Left hindlimb (tissue), 1 donor: ENCODE measurements at regions not wholly inside any gene's neighbourhood (a gene's known extent, or its start where the extent isn't known, plus 50 kb on each side); places are given as distances from the start of the nearest gene placed in this dataset.

Experiments used
- DNase-seq: peaks from one replicate; pipeline ENCODE4 v3.0.0-alpha.2; 2018

- no peak for DNase-seq
These were observed 112.1 kb upstream of the ZC3H12C start for GRCh38 chr11:109981031-109981636.

DNA sequence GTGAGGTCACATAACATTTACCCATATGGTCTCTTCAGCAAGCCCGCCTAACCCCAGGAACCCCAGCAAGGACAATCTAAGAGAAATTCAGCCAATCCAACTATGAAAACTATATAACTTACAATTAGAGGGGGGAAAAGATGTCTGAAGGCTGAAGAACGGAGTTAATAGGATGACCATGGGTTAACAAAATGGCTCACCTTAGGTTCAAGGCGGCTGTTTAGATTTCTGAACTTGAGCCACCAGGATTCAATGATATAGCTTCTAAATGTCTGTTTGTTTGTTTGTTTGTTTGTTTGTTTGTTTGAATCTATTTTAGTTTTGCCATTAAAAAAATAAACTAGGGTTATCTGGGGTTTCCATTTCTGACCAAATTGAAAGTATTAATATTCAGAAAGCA, 109.8 kb upstream of the ZC3H12C start:
- DNase-seq = no peak

DNA sequence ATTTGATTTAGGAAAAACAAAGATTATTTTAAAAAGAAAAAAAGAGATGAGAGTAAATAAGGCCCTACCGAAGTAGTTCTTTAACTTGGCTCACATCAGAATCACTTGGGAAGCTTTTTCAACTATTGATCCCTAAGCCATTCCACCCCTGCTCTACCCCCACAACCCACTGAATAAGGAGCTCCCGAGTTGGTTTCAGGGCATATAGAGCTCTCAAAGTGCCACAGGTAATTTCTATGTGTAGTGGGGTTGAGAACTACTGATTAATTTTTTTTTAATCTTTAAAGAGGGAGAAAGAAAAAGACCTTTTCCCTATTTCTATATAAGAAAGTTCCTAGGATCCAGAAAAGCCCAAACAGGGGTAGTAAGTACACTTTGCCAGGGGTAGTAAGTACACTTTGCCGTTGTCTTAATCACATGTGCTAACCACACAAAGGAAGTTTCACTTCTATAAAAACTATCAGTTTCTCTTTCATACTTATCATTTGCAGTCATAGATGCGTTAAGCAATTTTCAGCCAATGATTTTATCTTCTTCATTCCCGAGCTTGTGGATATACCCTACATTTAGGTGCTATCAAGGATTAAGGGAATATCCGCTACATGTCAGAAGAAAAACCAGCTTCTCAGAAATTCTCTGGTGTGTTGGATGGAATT, 108.4 kb upstream of the ZC3H12C start:
- DNase-seq = no peak

DNA sequence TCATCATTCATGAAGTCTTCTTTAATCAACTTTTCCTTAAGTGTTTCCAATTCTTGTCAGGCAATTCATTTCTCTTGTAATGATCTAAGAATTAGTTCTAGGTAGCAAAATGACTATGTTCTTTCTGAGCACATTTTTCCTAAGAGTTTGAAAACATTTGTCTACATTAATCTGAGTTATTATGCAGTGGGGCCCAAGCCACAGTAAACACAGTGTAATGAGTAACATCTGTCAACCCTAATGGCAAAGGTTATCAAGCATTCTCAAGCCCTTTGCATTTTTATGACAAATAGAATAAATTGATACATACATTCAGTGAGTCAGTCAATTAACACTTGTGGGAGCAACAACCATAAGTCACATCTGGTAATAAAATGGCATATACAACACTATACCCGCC, 106.7 kb upstream of the ZC3H12C start:
- DNase-seq = no peak

GRCh38 chr11:109991835-109992234, 101.4 kb upstream of the ZC3H12C start:
- DNase-seq = no peak

DNA sequence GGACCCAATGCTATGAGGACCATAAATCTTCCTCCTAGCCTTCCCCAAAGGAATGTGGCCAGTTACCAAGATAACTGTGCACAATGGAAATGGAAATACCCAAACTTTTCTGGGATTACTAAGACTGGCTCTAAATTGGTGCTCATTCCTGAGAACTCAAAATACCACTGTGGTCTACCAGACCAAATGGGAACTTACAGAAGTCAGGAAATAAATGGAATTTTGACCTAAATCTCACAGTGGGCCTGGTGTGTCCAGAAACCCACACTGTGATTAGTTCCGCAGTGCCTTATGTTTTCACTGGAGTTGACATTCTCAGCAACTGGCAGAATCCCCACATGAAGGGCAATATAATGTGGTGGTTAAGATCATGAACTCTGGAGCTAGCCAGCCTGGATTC, 99.4 kb upstream of the ZC3H12C start:
- DNase-seq = no peak

GRCh38 chr11:109994907-109995306, 98.3 kb upstream of the ZC3H12C start:
- no peak for DNase-seq

- DNase-seq = no peak
These were observed 97.1 kb upstream of the ZC3H12C start for GRCh38 chr11:109996060-109996459.

DNA sequence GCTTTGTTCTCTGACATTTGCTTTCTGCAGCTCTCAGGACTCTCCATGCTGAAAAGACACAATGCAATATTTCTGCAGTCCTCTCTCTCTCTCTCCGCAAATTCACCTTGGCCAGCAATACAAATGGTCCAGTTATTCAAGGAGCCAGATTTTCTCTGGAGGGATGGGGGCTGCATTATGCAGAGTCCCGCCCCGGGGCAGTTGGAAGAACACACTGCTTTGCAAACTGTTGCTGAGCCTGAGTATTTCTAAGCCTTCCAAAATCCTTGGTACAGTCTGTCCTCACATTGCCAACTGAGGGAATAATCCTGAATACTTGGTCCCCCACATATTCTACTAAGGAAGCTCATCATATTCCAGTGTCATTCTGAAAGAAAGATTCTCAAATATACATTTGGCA, 94.3 kb upstream of the ZC3H12C start:
- DNase-seq = no peak

DNA sequence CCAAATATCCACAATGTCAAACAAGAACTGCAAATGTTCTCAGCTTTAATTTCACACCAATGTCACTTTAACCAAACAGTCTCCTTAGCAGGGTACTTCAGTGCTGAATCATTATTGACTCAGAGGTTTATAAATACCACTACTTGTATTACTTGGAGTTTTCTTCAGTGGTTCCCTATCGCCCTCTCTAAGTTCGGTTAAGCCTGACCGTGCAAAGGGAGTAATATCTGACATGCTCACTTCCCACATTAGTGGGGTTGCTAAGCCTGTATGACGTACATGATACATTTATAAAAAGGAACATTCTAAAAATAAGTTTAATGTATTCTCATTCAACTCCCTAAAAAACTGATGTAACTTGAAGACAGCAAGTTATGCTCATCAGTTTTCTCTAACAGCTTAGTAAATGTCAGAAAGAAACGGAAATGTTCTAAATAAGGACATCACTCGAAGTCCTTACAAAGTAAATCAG, 93.1 kb upstream of the ZC3H12C start:
- DNase-seq = no peak

DNA sequence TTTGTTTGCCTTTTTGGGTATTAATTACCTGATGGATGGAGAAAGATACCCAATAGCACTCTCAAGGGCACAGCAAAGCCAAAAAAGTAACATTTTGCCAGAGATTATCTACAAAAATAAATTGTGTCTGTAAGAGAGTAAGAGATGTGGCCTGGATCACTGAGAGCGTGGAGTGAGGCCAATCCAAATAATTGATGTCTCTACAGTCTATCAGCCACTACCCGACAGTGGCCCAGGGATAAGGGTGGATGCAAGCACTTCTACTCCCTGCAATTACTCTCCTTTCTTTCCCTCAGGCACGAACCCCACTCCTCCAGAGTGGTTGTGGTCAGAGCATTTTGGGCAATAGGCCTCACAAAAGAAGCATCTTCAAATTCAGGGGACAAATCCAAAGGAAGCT, 92.3 kb upstream of the ZC3H12C start:
- no peak for DNase-seq

- DNase-seq = no peak
These were observed 89.8 kb upstream of the ZC3H12C start for GRCh38 chr11:110003426-110003825.

DNA sequence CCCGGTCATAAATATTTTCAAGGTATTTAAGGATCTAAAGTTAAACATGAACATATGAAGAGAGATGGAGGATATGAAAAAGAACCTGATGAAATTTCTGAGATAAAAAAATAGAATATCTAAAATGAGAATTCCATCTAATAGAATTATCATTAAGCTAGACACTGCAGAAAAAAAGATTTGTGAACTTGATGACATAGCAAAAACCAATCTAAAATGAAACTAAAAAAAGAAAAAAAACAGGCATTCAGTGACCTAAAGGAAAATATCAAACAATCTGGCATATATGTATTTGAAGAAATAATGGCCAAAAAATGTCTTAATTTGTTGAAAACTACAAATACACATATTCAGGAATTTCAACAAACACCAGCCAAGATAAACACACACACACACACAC, 81.6 kb upstream of the ZC3H12C start:
- no peak for DNase-seq

- no peak for DNase-seq
These were observed 77.5 kb upstream of the ZC3H12C start for GRCh38 chr11:110015695-110016094.

- no peak for DNase-seq
These were observed 73.5 kb upstream of the ZC3H12C start for GRCh38 chr11:110019675-110020074.

GRCh38 chr11:110022548-110022947, 70.6 kb upstream of the ZC3H12C start:
- DNase-seq = no peak

GRCh38 chr11:110023711-110024110, 69.5 kb upstream of the ZC3H12C start:
- DNase-seq = no peak

- DNase-seq = no peak
These were observed 66.2 kb upstream of the ZC3H12C start for GRCh38 chr11:110026858-110027626.

GRCh38 chr11:110027627-110028371, 65.4 kb upstream of the ZC3H12C start:
- DNase-seq = no peak

- no peak for DNase-seq
These were observed 64.3 kb upstream of the ZC3H12C start for GRCh38 chr11:110028921-110029320.

DNA sequence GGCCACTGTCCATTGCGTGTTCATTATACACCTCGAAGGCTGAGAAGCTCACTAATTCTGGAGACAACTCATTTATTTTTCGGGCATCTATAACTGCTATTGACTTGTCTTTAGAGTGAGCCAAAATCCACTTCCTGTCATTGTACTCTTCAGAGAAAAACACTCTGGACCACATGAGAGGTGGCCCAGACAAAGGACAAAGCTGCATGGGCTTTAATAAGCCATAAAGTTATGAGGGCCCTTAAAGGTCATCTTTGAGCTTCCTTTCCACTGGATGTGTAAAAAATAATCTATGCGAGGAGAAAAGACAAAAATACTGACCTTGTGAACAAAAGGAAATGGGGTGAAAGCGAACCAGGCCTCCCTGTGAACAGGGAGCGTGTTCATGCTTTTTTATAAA, 63.5 kb upstream of the ZC3H12C start:
- DNase-seq = no peak

DNA sequence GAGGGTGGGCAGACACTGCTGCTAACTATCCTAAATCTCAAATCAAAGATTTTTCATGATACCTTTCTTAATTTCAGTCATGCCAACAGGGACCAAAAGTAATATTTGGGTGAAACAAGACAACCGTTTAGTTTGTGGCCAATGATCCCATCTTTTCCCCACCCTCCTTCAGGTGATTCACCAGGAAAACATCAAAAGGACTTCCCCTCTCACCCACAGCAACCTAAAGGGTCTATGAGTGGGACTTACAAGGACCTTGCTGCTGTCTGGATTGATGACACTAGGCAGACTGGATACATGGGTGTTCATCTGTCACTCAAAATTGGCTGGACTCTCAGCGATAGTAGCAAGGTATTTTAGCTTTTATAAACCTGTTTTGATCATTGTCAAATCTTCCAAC, 62.0 kb upstream of the ZC3H12C start:
- DNase-seq = no peak

DNA sequence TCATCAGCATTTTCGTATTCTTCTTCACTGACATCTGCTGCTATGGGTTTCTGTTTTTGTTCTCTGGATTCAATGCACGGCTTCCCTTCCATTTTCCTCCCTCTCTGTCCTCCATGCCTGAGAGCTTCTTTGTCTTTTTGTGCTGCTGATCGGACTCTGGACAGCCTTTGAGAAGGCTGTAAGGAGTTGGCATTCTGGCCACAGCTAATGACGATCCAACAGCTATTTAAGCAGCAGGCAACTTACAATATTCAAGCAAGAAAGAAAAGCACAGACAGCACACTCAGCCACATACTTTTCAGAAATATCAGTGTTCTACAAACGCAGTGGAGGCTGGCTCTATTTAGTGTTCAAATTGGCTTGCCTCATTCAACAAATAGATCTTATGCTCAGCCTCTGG, 60.9 kb upstream of the ZC3H12C start:
- no peak for DNase-seq
